Right kidney (tissue), 1 donor: ENCODE measurements at regions not wholly inside any gene's neighbourhood (a gene's known extent, or its start where the extent isn't known, plus 50 kb on each side); places are given as distances from the start of the nearest gene placed in this dataset.

ENCODE experiments used
- DNase-seq: peaks from one replicate; pipeline ENCODE4 v3.0.0-alpha.2; 2016

GRCh38 chr12:67797753-67798152, 149.2 kb downstream of the DYRK2 start:
- DNase-seq, result no peak

- DNase-seq, result no peak
Measured at GRCh38 chr12:67798768-67799167, 150.2 kb downstream of the DYRK2 start.

DNA sequence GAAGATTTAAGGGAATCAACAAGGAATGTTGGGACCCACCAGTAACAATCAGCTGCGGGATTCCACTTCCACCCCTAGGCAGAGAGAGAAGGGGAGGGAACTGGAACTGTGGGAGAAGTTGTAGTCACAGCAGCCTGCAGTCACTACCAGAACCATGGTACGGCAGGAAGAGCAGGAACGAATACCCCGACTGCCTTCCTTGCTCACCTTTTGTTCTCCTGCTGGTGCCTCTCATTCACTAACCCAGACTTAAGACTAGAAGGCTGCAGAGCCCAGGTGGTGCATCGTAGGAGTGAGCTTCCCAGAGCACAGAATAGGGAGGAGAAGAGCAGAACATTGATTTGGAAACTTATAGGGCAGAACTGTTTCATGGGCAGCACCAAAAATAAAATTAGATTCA, 154.2 kb downstream of the DYRK2 start:
- DNase-seq, result no peak

DNA sequence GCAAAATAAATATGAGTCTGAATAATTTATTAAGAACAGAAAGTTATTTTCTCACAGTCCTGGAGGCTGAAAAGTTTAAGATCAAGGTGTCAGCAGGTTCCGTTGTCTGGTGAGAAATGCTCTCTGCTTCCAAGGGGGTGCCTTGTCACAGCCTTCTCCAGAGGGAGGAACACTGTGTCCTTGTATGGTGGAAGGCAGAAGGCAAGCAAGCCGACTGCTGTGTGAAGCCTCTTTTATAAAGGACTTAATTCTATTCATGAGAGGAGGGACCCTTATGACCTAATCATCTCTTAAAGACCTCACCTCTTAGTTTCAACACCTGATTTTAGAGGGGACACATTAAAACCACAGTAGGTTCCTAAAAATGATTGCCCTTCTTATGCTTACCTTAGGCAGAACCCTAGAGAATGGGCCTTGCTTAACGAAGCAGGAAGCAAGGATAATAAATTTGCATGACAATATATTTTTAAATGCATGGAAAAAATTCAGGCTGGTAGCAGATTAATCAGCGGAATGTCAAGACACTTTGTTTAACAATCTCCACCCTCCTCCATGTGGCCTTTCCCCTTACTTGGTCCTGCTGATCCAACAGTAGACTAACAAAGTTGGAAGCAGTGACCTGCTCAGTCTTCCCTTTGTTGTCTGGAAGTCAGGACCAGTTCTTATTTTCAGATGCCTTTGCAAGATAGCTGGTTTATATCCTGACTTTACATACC, 154.9 kb downstream of the DYRK2 start:
- DNase-seq, result no peak

DNA sequence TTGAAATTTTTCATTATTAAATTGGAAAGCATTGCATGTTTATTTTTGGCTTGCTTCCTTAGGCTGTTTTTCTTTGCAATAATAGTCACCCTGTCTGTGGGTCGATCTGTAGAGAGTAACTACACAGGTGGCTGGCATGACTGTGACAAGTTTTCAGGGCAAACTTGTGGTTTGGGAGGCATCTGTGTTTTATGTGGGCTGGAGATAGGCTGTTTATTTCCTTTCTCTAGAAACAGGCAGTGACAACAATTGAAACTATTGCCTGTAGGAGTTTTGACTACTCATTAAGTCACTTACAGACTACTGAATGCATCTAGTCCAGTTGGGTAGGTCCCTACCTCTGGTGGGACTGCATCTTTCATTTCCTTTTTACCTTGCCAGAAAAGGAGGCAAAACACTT, 155.6 kb downstream of the DYRK2 start:
- DNase-seq, result no peak

DNA sequence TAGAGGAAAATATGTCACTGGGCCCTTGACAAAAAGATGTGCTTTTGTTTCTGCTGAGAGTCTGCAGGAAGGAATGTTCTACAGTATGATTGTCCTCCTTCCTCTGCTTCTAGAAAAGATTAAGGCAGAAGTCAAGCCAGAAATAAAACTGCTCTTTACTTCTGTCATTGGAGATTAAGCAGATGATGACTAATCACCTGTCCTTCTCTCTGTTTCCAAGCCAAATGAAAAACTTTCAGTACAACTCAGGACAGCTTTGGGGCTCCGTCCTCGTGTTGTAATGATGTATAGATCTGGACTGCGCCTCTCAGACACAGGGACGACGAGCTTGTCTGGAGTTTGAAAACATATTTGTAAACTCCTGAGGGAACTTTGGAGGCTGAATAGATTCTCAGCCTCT, 159.3 kb downstream of the DYRK2 start:
- no peak for DNase-seq

GRCh38 chr12:67810166-67810565, 161.6 kb downstream of the DYRK2 start:
- no peak for DNase-seq

DNA sequence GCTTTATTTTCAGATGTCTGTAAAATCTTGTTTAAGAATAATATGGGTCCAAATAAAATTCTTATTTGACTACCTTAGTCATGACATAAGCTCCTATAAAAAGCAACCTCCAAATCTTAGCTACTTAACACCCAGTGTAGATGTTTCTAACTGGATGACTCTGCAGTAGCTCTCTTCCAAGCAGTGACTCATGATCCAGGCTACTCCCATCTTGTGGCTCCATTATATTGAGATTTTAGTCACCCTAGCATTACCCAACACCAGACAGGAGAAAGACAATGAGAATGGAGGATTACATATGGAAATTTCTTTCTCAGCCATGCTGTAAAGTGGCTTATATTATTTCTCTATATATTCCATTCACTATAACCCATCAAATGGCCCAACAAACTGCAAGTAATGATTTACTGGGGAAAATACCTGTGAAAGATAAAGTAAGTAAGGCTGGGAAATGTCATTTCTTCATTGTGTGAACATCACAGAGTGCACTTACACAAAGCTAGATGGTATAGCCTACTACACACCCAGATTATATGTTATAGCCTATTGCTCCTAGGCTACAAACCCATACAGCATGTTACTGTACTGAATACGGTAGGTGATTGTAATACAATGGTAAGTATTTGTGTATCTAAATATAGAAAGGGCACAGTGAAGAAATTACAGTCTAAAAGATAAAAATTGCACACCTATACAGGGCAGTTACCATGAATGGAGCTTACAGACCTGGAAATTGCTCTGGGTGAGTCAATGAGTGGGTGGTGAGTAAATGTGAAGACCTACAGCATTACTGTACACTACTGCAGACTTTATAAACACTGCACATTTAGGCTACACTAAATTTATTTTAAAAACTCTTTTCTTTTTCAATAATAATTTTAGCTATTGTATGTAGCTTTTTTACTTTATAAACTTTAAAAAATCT, 163.2 kb downstream of the DYRK2 start:
- DNase-seq, result no peak

GRCh38 chr12:67813456-67813904, 164.9 kb downstream of the DYRK2 start:
- no peak for DNase-seq

- DNase-seq, result no peak
Measured at GRCh38 chr12:67816269-67816668, 167.7 kb downstream of the DYRK2 start.

DNA sequence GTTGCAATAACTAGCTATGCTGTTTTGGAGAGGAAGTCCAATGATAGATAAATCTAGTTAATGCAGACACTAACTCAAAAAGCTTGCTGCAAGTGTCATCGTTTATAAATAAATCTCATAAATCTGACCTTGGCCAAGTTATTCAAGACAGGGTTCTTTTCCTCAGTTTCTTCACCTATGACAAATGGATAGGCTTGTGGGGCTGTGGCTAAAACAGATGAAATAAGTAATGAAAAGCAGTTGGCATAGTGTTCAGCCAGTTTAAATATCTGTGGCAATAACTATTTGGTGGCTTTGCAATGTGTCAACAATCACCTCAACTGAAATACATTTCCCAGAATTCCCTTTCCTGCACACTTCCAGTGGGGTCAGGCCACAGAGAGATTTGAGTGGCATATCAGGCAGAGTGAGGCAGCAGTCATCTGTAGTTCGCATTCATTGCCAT, 169.9 kb downstream of the DYRK2 start:
- no peak for DNase-seq

DNA sequence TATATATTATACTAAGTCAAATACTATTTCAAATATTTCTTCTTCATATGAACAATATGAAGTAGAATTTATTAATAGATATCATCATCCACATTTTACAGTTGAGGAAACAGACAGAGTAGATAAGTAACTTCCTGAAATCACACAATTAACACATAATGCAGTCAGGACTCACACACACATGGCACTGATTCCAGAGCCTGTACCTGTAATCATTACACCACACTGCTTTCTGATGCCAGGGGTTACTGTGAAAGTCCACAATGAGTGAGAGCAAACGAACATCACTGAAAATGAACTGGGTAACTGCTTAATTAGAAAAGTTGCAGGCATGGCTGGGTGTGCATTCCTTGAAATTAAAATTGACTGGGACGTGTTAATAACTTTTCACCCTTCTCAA, 169.3 kb upstream of the IFNG-AS1 start:
- DNase-seq, result no peak

- DNase-seq, result no peak
Measured at GRCh38 chr12:67820694-67821093, 168.6 kb upstream of the IFNG-AS1 start.

GRCh38 chr12:67822826-67823225, 166.4 kb upstream of the IFNG-AS1 start:
- DNase-seq, result no peak

DNA sequence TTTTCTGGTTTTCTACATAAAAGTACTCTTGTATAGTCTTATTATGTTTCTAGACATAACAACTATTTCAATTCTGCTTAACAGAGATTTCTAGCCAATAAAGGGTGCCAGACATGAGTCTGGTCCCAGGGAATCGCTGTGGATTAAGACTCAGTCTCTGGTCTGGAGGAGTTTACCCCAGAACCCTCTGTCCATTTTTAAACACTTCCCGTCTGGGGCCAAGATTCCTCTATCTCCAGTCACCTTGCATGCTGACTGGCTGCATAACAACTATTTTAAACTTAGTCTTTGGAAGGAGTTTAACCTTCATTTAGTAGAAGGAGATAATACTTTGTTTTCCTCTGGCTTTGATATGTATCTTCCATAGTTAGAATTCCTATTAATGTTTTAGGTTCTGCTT, 163.1 kb upstream of the IFNG-AS1 start:
- no peak for DNase-seq

GRCh38 chr12:67826946-67827720, 162.1 kb upstream of the IFNG-AS1 start:
- DNase-seq, result peak; percentile 29

- peak; percentile 34 for DNase-seq
Measured at GRCh38 chr12:67827820-67828383, 161.3 kb upstream of the IFNG-AS1 start.

- DNase-seq, result no peak
Measured at GRCh38 chr12:67829896-67830295, 159.4 kb upstream of the IFNG-AS1 start.

- DNase-seq, result no peak
Measured at GRCh38 chr12:67832155-67832554, 157.1 kb upstream of the IFNG-AS1 start.

- no peak for DNase-seq
Measured at GRCh38 chr12:67833602-67834001, 155.6 kb upstream of the IFNG-AS1 start.

- no peak for DNase-seq
Measured at GRCh38 chr12:67837876-67838275, 151.4 kb upstream of the IFNG-AS1 start.

DNA sequence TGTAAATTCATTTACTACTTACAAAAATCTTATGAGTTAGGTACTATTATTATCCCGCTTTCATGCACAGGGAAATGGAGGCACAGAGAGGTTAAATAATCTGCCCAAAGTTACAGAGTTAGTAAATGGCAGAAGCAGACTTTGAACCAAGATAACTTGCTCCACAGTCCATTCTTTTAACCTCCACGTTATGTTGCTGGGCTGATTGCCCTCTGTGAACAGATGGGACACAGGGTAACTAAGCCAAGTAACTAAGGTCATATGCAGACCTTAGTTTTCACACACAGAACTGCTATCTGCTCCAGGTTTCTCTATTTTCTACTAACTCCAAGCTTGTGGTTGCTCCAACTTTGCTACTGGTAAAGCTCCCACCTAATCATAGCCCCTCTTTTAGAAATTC, 147.1 kb upstream of the IFNG-AS1 start:
- DNase-seq, result no peak
